Astrocyte (in vitro differentiated cells and primary cell): ENCODE measurements at regions not wholly inside any gene's neighbourhood (a gene's known extent, or its start where the extent isn't known, plus 50 kb on each side); places are given as distances from the start of the nearest gene placed in this dataset.

Source experiments
- DNase-seq: peaks from one replicate; pipeline ENCODE4 v3.0.0-alpha.2; 2010; ENCODE audit warnings: low read depth
- FAIRE-seq: peaks from 2 replicates; lab custom pipeline; 2011; peaks lifted over from hg19 to GRCh38; lab: Jason Lieb, UNC
- H2AFZ ChIP-seq: 2 replicates; pipeline ENCODE4 v1.6.0; 2012; ENCODE audit warnings: low read depth, low read length, inconsistent platforms
- H3K27ac ChIP-seq: 2 replicates; pipeline ENCODE4 v1.5.1; 2011; ENCODE audit warnings: low read depth, low read length, inconsistent platforms
- H3K27me3 ChIP-seq: 2 replicates; pipeline ENCODE4 v1.6.0; 2011; ENCODE audit warnings: low read length, inconsistent platforms; ENCODE audit not compliant: insufficient read depth
- H3K36me3 ChIP-seq: 2 replicates; pipeline ENCODE4 v1.5.1; 2011; ENCODE audit warnings: low read length, inconsistent platforms; ENCODE audit not compliant: insufficient read depth
- H3K4me1 ChIP-seq: 2 replicates; pipeline ENCODE4 v1.5.1; 2011; ENCODE audit warnings: low read length, inconsistent platforms; ENCODE audit not compliant: insufficient read depth
- H3K4me2 ChIP-seq: 2 replicates; pipeline ENCODE4 v1.6.0; 2012; ENCODE audit warnings: low read length, inconsistent platforms
- H3K4me3 ChIP-seq: 2 replicates; pipeline ENCODE4 v1.5.1; 2011; ENCODE audit warnings: low read depth, mild to moderate bottlenecking, low read length, inconsistent platforms; ENCODE audit not compliant: insufficient read depth
- H3K79me2 ChIP-seq: 2 replicates; pipeline ENCODE4 v1.6.0; 2012; ENCODE audit warnings: mild to moderate bottlenecking, low read length, inconsistent platforms; ENCODE audit not compliant: insufficient read depth
- H3K9ac ChIP-seq: 2 replicates; pipeline ENCODE4 v1.6.0; 2012; ENCODE audit warnings: mild to moderate bottlenecking, low read length, inconsistent platforms
- H3K9me3 ChIP-seq: 2 replicates; pipeline ENCODE4 v1.5.1; 2012; ENCODE audit warnings: low read depth, mild to moderate bottlenecking, low read length, inconsistent platforms; ENCODE audit not compliant: insufficient read depth
- H4K20me1 ChIP-seq: 2 replicates; pipeline ENCODE4 v1.6.0; 2012; ENCODE audit warnings: low read length, inconsistent platforms; ENCODE audit not compliant: insufficient read depth
- H3K27ac Mint-ChIP-seq: one replicate; pipeline ENCODE4 v1.8.0; 2021; ENCODE audit warnings: mild to moderate bottlenecking, mixed read lengths; ENCODE audit not compliant: unreplicated experiment
- H3K27me3 Mint-ChIP-seq: one replicate; pipeline ENCODE4 v1.8.0; 2021; ENCODE audit warnings: low read depth, mixed read lengths; ENCODE audit not compliant: unreplicated experiment
- H3K36me3 Mint-ChIP-seq: one replicate; pipeline ENCODE4 v1.8.0; 2021; ENCODE audit warnings: low read depth, mixed read lengths; ENCODE audit not compliant: unreplicated experiment
- H3K4me1 Mint-ChIP-seq: one replicate; pipeline ENCODE4 v1.8.0; 2021; ENCODE audit warnings: low read depth, mixed read lengths; ENCODE audit not compliant: unreplicated experiment
- H3K4me3 Mint-ChIP-seq: one replicate; pipeline ENCODE4 v1.8.0; 2021; ENCODE audit warnings: mild to moderate bottlenecking, moderate library complexity, mixed read lengths; ENCODE audit not compliant: unreplicated experiment
- H3K9me3 Mint-ChIP-seq: one replicate; pipeline ENCODE4 v1.8.0; 2021; ENCODE audit warnings: mild to moderate bottlenecking, mixed read lengths; ENCODE audit not compliant: unreplicated experiment
- EZH2 ChIP-seq: IDR thresholded peaks from 2 replicates; pipeline ENCODE4 v1.6.1; 2012; ENCODE audit warnings: mild to moderate bottlenecking, low read length, inconsistent platforms; ENCODE audit not compliant: insufficient read depth
- TF ChIP-seq, protein P1 (sequence below): IDR thresholded peaks from 2 replicates; pipeline ENCODE4 v1.5.1; 2011; ENCODE audit warnings: low read depth, mild to moderate bottlenecking, inconsistent platforms, low read length, moderate library complexity; ENCODE audit not compliant: insufficient read depth

DNA sequence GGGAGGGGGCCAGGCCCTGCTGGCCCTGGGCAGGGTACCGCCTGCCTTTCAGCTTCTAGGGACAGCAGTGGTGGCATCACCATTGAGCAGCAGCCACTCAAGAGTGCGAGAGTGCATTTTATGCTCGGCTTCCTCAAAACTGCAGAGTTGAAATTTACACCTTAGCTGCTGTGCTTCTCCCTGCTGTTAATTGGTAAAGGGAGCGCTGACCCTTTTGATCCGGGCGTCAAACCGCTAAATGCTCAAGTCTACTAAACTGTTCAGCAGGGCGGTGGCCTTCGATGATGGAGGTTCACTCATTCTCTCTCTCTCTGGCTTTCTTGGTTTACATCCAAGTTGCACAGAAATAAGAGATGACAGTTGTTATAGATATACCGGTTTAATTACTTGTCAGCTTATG lies 368.6 kb upstream of the IRX2 start:
- DNase-seq, result no peak
- TF ChIP-seq, protein P1, sequence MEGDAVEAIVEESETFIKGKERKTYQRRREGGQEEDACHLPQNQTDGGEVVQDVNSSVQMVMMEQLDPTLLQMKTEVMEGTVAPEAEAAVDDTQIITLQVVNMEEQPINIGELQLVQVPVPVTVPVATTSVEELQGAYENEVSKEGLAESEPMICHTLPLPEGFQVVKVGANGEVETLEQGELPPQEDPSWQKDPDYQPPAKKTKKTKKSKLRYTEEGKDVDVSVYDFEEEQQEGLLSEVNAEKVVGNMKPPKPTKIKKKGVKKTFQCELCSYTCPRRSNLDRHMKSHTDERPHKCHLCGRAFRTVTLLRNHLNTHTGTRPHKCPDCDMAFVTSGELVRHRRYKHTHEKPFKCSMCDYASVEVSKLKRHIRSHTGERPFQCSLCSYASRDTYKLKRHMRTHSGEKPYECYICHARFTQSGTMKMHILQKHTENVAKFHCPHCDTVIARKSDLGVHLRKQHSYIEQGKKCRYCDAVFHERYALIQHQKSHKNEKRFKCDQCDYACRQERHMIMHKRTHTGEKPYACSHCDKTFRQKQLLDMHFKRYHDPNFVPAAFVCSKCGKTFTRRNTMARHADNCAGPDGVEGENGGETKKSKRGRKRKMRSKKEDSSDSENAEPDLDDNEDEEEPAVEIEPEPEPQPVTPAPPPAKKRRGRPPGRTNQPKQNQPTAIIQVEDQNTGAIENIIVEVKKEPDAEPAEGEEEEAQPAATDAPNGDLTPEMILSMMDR, result no peak
- TF ChIP-seq EZH2, result no peak
- Histone ChIP-seq H3K9me3 (no peaks in the 10 kb centered on the region), H3K4me2 (no peak overlapping the region), H4K20me1 (no peaks in the 10 kb centered on the region), H3K4me3 (no peak overlapping the region), H3K4me1 (no peaks in the 10 kb centered on the region), H3K27me3 (no peaks in the 10 kb centered on the region), H3K36me3 (no peaks in the 10 kb centered on the region), H2AFZ (no peak overlapping the region), H3K27ac (no peak overlapping the region), H3K9ac (no peak overlapping the region), H3K79me2 (no peaks in the 10 kb centered on the region)
- Mint-ChIP-seq H3K27ac (no peak overlapping the region), H3K27me3 (peaks cover 67% of the 10 kb centered on the region), H3K9me3 (peaks cover 2% of the 10 kb centered on the region), H3K4me1 (no peaks in the 10 kb centered on the region), H3K36me3 (no peaks in the 10 kb centered on the region), H3K4me3 (no peak overlapping the region)
- no peak for FAIRE-seq

DNA sequence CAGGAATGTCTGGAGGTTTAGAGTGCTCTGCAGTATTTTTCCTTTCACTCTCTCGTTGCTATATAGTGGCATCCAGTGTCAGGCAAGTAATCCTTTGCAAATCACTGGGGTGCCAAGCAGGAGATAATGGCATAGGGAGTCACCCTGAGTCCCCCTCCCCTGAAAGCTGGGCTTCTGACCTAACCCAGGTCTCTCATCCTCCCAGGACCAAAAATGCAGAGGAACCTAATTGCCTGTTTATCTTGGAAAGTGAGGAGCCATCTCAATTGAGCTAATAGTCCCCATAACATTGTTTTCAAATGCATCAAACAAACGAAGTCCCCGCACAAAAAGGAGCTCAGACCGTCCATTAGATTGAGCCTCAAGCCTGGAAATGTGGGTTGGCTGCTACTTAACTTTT lies 368.0 kb upstream of the IRX2 start:
- peaks cover 67% of the 10 kb centered on the region for H3K27me3 Mint-ChIP-seq
- Histone ChIP-seq H3K9me3 (no peaks in the 10 kb centered on the region), H4K20me1 (no peaks in the 10 kb centered on the region), H3K4me3 (no peak overlapping the region), H3K27me3 (no peaks in the 10 kb centered on the region), H3K36me3 (no peaks in the 10 kb centered on the region), H3K4me2 (no peak overlapping the region), H2AFZ (no peak overlapping the region), H3K79me2 (no peaks in the 10 kb centered on the region), H3K4me1 (no peaks in the 10 kb centered on the region), H3K9ac (no peak overlapping the region), H3K27ac (no peak overlapping the region)
- no peaks in the 10 kb centered on the region for H3K4me1 Mint-ChIP-seq
- DNase-seq (no peak), FAIRE-seq (no peak)
- TF ChIP-seq, protein P1, result no peak
- no peak for TF ChIP-seq EZH2
- peaks cover 2% of the 10 kb centered on the region for H3K9me3 Mint-ChIP-seq
- H3K27ac Mint-ChIP-seq, result no peak overlapping the region
- no peak overlapping the region for H3K4me3 Mint-ChIP-seq
- H3K36me3 Mint-ChIP-seq, result no peaks in the 10 kb centered on the region

DNA sequence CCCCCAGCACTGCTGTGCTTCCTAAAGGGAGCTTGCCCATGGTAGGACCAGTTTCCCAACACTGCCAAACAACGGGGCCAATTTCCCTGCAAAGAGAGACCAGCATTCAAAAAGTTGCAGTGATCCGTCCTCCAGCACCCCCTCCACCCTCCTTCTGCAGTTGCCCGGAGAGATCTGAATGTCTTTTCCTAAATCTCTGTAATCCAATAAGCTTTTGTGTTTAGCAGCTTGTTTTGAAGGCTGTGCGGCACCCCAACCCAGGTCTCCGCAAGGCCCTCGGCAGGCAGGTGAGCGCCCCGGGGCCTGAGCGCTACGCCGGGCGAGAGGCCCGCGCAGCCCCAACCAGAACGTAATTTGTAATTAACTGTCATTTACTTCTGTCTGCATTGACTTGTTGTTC lies 366.9 kb upstream of the IRX2 start:
- no peak overlapping the region for H3K4me3 Mint-ChIP-seq
- FAIRE-seq, result no peak
- peak overlapping the region; percentile 43 for H3K4me2 ChIP-seq

More for the DNA sequence above, 366.9 kb upstream of the IRX2 start:
- Histone ChIP-seq H3K9ac (no peak overlapping the region), H3K9me3 (no peaks in the 10 kb centered on the region), H3K4me3 (no peak overlapping the region), H3K27me3 (no peaks in the 10 kb centered on the region), H3K79me2 (no peaks in the 10 kb centered on the region), H3K4me1 (no peaks in the 10 kb centered on the region), H3K27ac (no peak overlapping the region), H3K36me3 (no peaks in the 10 kb centered on the region), H4K20me1 (no peaks in the 10 kb centered on the region), H2AFZ (no peak overlapping the region)
- no peak for TF ChIP-seq EZH2
- TF ChIP-seq, protein P1, result no peak
- H3K27me3 Mint-ChIP-seq, result peaks cover 66% of the 10 kb centered on the region
- H3K36me3 Mint-ChIP-seq, result no peaks in the 10 kb centered on the region
- H3K4me1 Mint-ChIP-seq, result no peaks in the 10 kb centered on the region
- DNase-seq, result no peak
- peaks cover 2% of the 10 kb centered on the region for H3K9me3 Mint-ChIP-seq
- no peak overlapping the region for H3K27ac Mint-ChIP-seq
